AG09319 (cell line): ENCODE measurements at regions not wholly inside any gene's neighbourhood (a gene's known extent, or its start where the extent isn't known, plus 50 kb on each side); places are given as distances from the start of the nearest gene placed in this dataset.
A peak's percentile ranks its signal among the peaks of the same experiment; 100 is the strongest.

Experiments
- DNase-seq: peaks from one replicate; pipeline ENCODE4 v3.0.0-alpha.2; 2010; ENCODE audit warnings: low read depth; ENCODE audit errors: extremely low read depth
- TF ChIP-seq, protein P1 (sequence below): IDR thresholded peaks from 2 replicates; pipeline ENCODE4 v1.5.1; 2011; ENCODE audit warnings: low read depth, mild to moderate bottlenecking, inconsistent platforms, low read length, moderate library complexity

- TF ChIP-seq, protein P1, sequence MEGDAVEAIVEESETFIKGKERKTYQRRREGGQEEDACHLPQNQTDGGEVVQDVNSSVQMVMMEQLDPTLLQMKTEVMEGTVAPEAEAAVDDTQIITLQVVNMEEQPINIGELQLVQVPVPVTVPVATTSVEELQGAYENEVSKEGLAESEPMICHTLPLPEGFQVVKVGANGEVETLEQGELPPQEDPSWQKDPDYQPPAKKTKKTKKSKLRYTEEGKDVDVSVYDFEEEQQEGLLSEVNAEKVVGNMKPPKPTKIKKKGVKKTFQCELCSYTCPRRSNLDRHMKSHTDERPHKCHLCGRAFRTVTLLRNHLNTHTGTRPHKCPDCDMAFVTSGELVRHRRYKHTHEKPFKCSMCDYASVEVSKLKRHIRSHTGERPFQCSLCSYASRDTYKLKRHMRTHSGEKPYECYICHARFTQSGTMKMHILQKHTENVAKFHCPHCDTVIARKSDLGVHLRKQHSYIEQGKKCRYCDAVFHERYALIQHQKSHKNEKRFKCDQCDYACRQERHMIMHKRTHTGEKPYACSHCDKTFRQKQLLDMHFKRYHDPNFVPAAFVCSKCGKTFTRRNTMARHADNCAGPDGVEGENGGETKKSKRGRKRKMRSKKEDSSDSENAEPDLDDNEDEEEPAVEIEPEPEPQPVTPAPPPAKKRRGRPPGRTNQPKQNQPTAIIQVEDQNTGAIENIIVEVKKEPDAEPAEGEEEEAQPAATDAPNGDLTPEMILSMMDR, result no peak
- DNase-seq, result no peak
Measured at GRCh38 chr3:71973274-71974030, 188.5 kb upstream of the PROK2 start.

- TF ChIP-seq, protein P1, result peak; percentile 6
Measured at GRCh38 chr3:71972031-71972430, 187.1 kb upstream of the PROK2 start.

GRCh38 chr3:71968544-71968943 lies 183.6 kb upstream of the PROK2 start:
- no peak for DNase-seq
- TF ChIP-seq, protein P1, result no peak

More at GRCh38 chr3:71972031-71972430, 187.1 kb upstream of the PROK2 start:
- peak; percentile 34 for DNase-seq

- DNase-seq, result no peak
- TF ChIP-seq, protein P1, result no peak
Measured at GRCh38 chr3:71966185-71966584, 181.2 kb upstream of the PROK2 start.

DNA sequence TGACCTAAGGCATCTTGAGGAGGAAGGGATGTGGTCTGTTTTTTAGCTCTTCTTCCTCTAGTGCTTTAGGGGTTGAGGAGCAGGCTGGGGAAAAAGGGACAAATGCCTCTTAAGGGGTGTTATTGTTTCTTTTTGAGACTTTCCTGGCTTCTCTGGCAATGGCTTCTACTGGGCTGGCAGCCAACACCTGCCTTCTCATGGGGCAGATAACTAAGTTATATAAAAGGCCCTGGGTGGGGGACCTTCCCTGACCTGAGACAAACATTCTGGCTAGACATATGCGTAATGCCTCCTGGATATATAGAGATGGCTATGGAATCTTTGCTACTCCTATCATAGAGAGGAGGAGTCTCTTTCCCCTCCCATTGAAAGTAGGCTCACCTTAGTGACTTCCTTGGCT lies 179.2 kb upstream of the PROK2 start:
- no peak for DNase-seq
- TF ChIP-seq, protein P1, result no peak

DNA sequence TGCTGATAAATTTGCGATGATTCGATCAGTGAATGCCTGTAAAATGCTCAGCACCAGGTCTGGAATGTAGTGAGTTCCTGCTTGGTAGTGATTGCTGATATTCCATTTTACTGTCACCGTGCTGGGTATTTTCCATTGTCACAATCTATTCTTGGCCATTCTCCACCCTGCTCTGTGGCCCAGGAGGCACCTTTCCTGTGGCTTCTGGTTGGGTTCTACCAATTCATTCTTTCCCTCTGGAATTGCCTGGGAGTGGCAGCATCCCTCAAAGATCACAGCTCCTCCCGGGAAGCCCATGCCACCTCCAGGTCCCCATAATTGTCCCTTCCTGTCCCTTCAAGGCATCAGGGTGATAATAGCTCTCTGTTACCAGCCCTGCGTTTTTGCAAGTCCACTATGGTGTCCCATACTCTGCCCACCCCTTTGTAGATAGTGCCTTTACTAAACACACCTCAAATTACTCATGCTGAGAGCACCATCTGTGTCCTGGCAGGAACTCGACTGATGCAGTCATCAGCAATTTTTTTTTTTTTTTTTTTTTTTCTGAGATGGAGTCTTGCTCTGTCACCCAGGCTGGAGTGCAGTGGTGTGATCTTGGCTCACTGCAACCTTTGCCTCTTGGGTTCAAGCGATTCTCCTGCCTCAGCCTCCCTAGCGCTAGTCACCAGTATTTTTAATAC lies 177.8 kb upstream of the PROK2 start:
- TF ChIP-seq, protein P1, result no peak

GRCh38 chr3:71961891-71962290 lies 176.9 kb upstream of the PROK2 start:
- DNase-seq, result no peak
- TF ChIP-seq, protein P1, result no peak

More for the DNA sequence above, 177.8 kb upstream of the PROK2 start:
- DNase-seq, result no peak
